ENCODE measurements at regions not wholly inside any gene's neighbourhood (a gene's known extent, or its start where the extent isn't known, plus 50 kb on each side); places are given as distances from the start of the nearest gene placed in this dataset.
A peak's percentile ranks its signal among the peaks of the same experiment; 100 is the strongest.

DNA sequence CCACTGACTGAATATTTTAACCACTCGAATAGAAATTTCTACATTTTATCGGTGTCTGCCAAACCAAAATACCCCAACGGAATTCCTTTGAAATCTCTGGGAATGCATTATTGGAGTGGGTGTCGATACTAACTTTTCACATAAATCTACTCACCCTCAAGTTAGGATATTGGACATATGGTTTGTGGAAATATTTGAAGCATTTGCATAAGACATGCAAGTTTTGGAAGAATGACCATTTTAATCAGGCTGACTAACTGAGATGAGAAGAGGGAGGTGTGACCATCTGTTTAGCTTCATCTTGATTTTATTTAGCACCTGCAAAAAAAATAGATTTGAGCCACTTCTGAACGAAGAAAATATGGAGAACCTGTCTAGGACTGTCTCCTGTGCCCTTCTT is 61.2 kb downstream of the KLF6 start:
- no peak for DNase-seq

DNA sequence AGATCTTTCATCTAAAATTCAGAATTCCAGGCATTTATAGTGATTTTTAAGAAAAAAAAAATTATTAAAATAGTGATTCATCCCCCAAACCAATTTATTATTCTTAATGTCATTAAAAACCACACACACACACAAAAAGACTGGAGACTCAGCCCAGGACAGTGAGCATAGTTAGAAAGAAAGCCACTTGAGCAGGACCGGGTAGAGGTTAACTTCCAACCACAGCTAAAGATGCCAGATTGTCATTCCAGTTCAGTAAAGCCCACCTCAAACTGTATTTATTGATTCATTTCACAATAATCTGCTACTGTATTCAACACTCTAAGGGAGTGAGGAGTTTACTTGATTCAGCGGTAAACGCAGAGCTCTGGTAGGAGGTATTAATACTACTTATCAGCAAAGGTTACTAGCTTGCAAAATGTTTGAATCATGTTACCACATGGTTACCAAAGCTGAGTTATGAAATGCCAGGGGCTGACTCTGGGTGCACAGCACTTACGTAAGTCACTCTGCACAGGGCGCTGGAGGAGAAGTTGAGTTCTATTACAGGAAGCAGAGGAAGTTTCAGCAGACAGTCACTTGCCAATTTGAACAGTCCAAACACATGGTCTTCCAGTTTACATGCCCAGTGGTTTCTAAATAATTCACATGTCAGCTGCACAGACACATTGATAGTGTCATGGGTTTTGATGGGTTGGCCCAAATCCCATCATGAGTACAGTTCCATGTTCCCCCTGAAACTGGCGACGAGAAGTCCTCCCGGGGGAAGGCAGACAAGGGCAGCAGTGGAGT is 64.6 kb downstream of the KLF6 start:
- peak; percentile 99 for DNase-seq

DNA sequence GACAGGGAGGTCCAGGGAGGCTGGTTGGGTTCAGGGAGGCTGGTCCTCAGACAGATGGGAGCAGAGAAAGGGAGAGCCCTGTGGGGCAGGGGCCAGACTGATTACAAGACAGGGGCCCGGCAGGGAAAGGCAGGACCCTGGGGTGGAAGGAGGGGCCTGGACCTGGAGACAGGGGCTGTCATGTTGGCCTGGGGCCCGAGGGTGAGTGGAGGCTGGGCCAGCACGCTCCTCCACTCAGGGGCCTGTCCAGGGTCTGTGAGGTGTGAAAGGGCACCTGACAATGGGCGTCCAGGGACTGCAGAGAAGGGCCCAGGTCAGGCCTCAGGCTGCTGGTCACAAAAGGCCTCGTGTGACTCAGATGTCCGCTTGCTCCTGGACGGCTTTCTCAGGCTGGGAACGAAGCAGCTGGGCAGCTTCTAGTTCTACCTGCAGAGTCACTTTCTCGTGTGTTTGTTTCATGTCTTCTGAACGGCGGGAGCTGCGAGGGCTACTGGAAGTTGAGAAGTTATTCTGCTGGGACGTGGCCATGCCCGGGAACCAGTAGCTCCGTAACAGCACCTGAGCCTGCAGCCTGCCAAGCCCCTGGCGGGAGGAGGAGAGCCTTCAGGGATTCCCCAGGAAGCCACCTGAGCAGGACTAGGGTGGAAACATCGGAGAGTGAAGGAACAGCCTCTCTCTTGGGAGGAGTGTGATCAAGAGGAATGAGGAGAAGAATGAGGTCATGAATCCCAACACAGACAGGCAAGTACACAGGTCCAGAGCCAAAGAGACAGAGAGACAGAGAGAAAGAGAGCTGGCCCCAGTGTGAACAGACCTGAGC is 65.8 kb downstream of the KLF6 start:
- no peak for DNase-seq

DNA sequence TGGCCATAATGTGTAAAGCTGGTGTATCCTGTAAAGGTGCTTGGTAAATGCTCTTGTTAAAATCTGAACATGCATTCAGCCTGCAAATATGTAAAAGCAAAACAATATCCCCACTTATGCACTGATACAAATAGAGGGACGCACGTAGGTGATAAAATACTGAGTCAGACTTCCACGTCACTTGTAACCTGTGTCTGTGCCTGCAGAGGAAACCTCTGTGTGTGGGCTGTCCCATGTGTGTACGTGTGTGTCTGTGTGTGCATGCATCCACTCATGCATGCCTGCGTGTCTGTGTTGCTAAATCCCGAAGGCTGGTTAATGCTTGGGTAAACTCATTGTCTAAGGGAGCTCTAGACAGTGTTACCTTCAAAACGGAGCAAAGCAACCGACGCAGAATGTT is 68.9 kb downstream of the KLF6 start:
- no peak for DNase-seq

DNA sequence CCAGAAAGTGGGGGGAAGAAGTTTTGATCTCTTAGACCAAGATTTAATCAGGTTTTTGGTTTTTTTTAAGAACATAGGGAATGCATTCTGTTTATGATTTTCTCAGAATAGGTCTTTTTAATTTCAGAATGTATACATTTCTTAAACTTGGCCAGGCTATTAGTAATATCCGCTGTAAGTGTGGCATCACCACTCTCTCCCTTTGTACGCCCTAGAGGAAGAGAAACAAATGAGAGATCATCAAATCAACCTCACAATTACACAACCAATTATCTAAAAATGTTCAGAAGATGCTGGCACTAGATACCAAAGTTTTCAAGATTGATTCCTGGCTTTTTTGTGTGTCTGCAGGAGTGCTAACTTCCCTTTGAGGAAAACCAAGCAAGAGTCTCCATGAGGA is 70.0 kb downstream of the KLF6 start:
- no peak for DNase-seq

DNA sequence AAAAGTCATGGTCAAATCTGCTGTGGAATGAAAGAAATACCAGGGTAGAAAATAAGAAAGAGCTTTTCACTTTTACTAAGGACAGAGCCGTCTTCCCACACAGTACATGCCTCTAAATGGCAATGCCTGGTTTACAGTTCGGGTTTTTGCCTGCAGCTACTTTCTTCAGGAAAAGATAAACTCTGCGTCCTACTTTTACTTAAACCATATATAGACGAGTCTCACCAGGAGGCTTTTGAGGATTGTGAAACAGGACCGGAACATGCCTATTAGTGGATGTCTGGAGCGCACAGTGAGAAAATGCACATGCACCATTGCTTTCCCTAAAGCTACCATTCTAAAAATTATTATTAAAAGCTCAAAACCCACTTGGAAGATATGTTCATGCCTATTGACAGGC is 70.5 kb downstream of the KLF6 start:
- no peak for DNase-seq

DNA sequence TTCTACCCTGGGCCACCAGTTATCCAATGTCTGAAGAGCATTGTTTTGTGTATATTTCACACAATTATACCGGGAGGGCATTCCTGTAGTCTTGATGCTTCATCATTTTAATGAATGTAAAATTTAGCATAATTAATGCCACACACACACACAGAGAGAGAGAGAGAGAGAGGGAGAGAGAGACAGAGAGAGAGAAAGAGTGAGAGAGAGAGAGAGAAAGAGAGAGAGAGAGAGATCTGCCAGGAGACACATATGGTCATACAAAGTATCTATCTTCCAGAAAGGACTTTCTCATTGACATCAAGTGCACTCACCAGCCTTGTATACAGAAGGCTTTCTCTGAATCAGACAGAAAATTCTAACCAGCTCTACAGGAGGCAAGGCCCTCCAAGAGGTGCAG is 72.3 kb downstream of the KLF6 start:
- no peak for DNase-seq

DNA sequence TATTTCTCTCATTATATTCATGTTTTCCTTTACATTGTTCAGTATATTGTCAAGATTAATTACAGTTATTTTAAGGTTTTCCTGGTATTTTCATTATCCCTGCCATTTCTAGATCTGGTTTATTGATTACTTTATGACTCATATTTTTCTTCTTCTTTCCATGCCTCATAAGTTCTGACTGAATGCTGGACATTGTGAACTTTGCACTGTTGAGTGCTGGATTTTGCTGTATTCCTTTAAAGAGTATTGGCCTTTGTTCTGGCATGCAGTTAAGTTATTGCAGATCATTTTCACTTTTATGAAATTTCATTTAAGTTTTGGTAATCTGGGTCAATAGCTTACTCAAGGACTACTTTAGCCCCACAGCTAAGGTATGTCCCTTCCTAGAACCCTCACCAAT is 73.1 kb downstream of the KLF6 start:
- DNase-seq, result no peak

DNA sequence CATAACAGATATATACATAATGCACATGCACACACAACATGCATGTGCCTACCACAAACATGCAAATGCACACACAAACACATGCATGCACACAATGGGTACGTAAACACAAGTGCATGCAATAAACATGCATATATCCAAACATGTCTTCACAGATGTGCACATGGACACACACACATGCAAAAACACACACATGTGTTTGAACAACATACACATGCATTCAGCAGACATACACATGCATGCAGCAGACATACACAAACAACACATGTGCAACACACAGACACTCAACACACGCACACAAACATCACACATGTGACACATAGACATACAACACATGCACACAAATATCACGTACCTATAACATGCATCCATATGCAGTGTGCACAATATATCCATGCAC is 74.2 kb downstream of the KLF6 start:
- no peak for DNase-seq

DNA sequence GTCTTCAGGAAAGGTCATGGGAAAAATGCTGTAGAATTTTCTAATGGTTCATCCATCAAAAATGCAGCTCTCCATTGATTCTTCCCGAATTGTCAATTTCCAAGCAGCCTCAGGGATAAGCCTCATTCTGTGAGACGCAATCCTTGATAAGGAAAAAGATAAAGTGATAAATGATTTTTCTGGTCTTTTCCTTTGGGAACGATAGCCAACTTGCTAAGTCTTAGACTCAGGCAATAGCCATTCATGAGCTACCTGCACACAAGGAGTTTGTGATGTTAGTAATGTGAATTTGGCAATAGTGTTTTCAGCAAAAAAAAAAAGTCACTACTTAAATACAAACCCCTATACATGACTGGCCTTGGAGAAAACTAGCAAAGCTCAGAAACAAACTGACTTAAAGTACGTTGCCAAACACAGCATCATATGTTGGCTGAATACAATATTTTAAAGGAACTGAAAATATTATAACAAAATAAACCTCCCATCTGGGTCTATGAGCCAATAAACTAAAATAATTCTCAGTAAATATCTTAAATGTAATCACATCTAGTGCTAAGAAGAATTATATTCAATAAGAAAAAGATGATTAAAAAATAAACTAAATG is 75.5 kb downstream of the KLF6 start:
- DNase-seq, result no peak

DNA sequence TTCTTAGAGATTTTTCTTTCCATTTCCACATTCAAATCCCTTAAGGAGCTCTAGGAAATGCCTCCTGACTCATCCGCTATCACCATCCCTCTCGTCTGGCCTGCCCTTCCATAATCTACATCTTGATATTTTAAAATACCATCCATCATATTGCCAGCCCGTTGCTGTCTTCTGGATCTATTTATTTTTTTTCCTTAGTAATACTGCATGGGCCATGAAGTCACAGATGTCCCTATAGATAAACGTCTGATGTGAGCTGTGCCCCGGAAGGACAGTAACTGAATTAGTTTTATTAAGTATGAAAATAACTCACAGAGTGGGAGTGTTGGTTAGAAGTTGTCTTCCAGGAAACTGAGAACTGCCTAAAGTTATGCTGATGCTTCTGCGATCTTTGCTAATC is 76.2 kb downstream of the KLF6 start:
- DNase-seq, result no peak

DNA sequence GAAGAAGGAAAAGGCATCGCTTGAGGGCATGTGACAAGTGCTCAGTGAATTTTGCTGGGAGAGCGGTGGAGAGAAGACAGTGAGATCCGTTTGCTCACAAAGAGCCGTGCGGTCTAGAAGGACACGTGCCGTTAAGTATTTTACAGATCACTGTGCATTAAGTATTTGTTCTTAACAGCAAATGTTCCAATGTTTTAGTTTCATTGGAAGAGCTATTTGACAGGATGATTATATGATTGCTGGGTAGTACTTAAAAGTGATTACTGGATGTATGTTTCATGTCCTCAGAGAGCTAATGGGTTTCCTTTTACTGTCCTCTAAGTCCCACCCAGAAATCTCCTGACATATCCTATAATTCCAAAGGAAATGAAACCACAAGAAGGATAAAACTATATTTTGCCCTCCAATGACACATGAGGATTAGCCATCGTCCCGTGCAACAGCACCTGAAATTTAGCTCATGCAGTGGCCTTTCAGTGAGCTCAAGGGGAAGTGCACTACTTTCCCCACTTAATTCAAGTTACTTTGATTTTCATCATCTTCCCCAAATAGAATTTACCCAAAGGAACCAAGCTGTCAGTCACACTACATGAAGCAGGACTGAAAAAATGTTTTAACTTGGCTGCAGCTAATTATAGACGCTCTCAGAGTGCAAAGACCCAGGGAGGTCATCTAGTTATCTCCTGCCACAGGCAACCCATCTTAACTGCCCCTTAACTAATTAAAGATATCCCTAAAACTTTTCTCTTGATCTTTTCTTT is 80.3 kb downstream of the KLF6 start:
- DNase-seq, result no peak

DNA sequence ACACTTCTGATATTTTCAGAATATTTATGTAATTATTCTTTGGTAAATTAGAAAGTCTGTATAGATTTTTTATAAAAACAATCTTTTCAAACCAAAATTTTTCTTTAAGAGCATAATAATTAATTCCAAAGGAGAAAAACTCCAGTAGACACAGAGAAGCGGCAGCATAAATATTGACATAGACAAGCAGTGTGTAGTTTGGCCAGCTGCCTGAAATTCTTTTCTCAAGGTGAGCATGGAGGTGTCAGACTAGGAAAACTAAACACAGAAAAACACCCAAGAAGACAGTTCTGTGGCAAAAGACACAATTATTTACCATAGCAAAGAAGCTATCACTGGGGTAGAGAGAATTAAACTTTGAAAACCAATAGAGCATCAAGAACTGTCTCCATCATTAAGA is 82.4 kb downstream of the KLF6 start:
- no peak for DNase-seq

DNA sequence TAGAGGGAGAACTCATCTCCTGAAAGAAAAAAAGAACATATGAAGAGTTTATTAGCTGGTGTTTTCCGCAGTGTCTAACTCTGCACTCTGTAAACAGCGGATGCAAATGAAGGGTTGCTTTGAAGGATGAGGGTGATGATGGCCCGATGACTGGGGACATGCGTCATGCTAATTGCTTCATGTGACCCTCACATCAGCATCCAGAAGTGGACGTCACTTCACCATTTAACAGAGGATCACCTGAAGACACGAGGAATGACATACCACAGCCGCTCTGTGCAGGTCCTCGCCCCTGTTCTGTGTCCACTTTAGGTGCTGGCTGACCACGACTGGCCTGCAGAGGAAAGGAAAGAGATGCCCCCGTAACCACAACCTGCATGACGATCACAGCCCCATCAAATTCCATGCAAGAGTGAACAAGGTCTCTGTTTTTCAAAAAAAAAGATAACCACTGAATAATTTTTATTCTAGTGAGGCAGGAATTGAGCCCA is 82.9 kb downstream of the KLF6 start:
- no peak for DNase-seq

DNA sequence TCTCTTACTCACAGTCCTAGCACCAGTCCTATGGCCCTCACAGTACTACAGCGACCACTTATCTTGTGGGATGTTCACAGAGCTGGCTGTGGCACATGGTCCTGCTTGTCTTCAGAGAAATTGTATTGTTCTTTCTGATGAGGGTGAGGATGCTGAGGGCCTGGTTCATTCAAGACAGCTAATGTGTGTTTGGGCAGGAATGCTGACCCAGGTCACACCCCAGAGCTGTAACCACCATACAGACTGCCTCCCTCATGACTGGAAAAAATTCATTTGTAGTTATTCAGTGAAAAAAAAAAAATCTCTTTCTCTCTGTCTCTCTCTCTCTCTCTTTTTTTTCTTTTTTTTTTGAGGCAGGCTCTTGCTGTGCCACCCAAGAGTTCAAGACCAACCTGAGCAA is 83.5 kb downstream of the KLF6 start:
- DNase-seq, result no peak

DNA sequence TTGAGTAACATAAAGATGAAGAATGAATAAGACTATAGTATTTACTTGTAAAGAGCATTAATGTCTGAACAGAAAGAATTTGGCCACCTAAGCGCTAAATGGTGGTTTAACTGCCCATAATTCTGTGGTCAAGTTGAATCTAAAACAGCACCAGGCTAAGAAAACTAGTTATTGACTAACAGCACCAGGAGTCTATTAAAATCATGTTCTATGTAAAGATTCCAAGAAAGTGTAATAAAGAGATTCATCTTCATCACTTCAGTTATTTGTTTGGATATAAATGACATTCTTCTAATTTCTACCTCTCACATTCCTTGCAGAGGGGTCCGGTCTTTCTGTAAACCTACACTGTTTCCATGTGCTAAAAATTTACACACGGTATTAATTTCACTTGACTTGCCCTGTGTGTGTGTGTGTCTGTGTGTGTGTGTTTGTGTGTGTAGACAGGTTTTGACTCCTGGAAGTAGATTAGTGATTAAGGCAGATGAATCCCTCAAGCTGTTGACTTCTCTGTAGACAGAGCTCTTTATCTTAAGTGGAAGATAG is 84.4 kb downstream of the KLF6 start:
- no peak for DNase-seq

DNA sequence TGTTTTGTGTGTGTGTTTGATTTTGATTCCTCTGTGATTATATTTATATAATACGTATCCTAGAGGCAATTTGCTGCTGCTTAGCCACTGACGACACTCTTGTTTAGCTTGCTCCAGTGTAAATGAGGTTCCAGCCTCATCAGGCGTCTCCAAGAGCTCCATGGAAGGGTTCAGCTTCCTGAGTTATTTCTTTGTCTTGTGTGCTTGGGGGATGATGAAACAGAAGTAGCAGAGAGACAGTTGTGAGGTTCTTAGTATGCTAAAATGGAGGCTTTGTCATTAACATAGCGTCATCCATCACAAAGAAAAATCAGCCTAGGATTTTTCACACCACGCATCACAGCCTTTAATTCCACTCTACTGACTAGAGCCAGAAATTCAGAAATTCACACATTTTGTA is 85.1 kb downstream of the KLF6 start:
- no peak for DNase-seq

DNA sequence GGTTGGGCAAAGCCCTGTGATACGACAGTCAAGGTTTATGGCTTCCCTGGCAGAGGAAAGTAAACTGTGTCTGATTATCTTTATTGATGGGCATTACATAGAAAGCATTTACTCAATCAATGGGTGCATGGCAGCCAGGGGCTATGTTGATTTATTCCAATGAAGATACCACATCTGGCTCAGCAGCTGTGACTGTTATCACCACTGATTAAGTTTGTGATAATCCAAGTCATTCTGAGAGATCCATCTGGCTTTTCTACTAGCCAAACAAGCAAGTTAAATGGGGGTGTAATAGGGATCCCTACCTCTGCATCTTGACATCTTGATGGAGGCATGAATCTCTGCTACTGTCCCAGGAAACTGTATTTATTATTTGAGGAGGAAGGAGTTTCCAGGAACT is 86.7 kb downstream of the KLF6 start:
- no peak for DNase-seq

DNA sequence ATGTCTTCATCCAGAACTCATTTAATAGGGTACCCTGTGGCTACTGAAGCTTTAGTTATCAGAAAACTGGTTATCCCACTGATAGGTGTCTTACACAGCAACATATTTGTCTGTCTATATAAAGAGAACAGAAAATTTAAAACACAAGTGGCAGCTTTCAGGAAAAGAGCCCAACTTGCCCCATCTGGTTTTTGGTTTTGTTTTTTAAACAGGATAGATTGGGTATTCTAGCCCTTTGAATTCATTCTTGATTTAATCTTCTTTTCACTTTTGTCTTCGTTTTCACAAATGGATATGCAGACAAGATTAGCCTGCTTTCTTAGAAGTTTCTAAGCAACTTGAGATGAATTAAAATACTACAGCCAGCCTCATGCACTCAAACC is 91.3 kb downstream of the KLF6 start:
- no peak for DNase-seq

DNA sequence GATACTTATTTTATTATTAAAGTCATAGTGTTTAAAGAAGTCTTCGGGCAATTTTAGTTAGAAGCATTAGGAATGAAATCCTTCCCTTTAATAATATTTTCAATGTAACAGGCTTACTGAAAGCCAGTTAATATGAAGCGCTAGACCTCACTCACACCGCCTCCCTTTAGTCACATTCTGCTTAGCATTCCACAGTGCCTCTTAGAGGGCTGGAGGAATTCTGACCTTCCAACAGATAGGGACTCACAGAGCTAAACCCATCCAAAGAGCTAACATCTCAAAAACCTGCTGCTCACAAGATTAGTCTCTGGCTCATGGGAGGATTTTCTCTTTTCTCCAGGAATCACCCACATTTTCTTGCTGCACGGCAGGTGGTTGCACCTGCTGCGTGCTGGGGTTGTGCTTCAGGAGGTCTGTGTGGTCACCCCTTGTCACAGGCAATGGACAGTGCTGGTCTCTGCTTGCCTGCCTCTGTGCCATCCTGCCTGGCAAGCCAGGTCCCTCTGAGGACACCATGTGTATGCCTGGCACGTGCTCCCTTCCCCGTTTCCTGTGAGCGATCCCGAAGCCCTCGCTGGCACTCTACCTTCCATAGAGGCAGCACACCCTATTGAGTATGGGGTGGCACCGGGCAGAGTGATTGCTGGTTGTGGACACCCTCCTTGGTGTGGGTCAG is 91.8 kb downstream of the KLF6 start:
- no peak for DNase-seq

DNA sequence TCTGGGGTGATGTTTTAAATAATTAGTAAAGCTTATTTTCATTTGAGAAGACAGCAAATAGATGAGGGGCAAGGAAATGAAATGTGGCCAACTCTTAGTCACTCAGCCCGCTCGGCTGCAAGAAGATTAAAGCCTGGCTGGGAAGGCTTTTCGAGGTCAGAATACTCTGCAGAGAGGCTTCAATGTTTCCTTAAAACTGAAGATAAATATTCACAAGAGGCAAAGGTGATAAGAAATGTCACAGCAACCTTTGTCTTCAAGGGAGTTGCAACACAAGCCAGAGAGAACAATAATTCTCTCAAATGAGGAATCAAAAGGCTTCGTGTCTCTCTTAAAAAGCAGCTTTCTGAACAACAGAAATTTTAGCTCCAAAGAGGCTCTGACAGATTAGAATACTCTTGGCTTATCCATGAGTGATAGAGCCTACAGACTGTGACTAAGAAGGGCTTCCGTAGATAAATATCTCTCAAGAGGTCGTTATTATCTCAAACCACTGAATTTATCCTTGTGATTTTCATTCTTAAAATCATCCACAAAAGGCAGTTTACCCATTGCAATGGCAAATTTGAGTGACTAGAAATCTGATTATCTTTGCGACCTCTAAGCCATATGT is 92.5 kb downstream of the KLF6 start:
- DNase-seq, result no peak

DNA sequence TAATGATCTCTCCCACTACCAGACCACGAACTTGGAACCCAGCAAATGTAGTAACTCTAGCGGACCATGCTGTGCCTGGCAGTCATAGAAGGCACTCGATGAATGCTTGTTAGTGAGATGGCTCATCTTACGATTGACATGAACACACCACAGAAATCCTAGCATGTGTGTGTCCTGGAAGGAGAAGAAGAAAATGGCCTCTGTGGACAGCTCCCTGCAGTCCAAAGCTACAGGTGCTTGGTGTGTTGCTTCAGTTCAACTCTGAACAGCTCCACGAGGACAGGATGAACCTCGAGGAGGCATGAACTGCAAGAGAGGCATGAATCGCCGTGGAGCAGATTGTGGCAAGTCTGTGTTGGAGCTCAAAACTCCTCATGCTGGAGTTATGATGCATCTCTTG is 93.5 kb downstream of the KLF6 start:
- no peak for DNase-seq

Data from GF-D8 (cell line).